D721Med (cell line): ENCODE measurements at regions not wholly inside any gene's neighbourhood (a gene's known extent, or its start where the extent isn't known, plus 50 kb on each side); places are given as distances from the start of the nearest gene placed in this dataset.
"Not testable (repeated sequence)": the region's sequence is repeated elsewhere in the genome, so short reads cannot be mapped to it uniquely, and the experiment has no call there.

Source experiments
- DNase-seq: peaks from one replicate; pipeline ENCODE4 v3.0.0; 2011; ENCODE audit warnings: low spot score; ENCODE audit not compliant: insufficient read length
- FAIRE-seq: peaks from 2 replicates; lab custom pipeline; 2011; peaks lifted over from hg19 to GRCh38; lab: Jason Lieb, UNC
- CTCF ChIP-seq: IDR thresholded peaks from 2 replicates; pipeline ENCODE4 v1.5.1; 2012; ENCODE audit warnings: mild to moderate bottlenecking, control low read depth; ENCODE audit not compliant: insufficient read depth; ENCODE audit errors: missing control alignments

DNA sequence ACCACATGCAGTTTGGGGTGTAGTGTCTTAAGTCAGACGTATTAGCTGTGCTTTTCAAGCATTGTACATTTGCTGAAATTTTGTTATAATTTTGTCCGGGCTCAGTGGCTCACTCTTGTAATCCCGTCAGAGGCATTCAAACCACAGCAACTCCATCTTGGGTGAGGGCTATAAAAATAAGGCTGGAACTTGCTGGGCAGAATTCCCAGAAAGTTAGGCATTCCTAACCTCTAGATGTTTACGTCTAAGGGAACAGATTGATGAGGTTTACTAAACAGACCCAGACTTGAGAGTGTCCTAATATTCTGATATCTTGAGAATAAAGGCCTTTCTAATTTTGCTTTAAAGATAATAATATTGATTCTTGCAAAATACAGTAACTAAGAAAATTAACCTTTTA is 957.8 kb downstream of the NXPH1 start:
- FAIRE-seq (no peak), DNase-seq (no peak)
- no peak for TF ChIP-seq CTCF

DNA sequence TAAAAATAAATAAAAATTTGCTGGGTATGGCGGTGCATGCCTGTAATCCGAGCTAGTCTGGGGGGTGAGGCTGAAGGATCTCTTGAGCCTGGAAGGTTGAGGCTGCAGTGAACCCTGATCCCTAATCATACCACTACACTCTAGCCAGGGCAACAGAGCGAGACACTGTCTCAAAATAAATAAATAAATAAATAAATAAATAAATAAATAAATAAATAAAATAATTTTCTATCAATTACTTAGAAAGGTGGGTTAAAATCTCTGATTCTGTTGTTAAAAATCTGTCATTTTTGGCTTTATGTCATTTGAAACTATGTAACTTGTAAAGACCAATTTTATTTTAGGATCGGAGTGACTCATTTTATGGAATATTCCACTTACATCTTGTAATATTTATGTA is 958.6 kb downstream of the NXPH1 start:
- no peak for TF ChIP-seq CTCF
- no peak for FAIRE-seq
- DNase-seq = no peak

- DNase-seq, FAIRE-seq: not testable (repeated sequence)
These were observed 971.0 kb downstream of the NXPH1 start for GRCh38 chr7:9404386-9404785.

DNA sequence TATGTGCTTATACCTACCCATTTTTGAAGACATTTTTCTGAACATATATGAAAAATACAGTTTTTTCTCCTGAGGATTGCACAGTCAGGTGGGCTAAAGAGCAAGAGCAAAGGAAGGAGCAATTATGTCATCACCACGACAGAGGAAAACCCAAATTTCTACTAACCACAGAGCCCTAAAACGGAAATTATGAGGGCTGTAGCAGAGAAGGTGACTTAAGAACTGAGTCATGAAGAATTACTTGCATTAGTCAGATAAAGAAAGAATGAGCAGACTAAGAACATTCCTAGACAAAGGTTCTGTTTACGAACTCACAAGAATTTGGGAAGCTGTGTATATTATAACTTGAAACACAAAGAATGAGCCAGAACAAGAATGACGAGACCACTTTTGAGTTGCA is 974.4 kb downstream of the NXPH1 start:
- no peak for FAIRE-seq
- no peak for DNase-seq

DNA sequence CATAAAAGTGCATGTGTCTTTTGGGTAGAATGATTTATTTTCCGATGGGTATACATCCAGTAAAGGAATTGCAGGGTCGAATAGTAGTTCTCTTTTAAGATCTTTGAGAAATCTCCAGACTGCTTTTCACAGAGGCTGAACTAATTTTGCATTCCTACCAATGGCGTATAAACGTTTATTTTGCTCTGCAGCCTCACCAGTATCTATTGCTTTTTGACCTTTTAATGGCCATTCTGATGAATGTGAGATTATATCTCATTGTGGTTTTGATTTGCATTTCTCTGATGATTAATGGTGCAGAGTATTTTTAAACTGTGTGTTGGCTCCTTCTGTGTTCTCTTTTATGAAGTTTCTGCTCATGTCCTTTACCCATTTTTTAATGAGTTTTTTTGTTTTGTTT is 1020.1 kb downstream of the NXPH1 start:
- DNase-seq (no peak), FAIRE-seq (no peak)
- TF ChIP-seq CTCF = no peak

More for the DNA sequence above, 974.4 kb downstream of the NXPH1 start:
- TF ChIP-seq CTCF = no peak

DNA sequence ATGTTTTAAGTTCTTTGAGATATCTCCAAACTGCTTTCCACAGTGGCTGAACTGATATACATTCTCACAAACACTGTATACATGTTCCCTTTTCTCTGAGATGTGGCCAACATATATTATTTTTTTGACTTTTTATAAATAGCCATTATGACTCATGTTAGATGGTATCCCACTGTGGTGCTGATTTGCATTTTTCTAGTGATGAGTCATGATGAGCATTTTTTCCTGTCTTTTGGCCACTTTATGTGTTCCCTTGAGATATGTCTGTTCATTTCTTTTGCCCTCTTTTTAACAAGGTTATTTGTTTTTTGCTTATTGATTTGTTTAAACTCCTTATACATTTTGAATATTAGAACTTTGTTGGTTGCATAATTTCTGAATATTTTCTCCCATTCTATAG is 1055.1 kb downstream of the NXPH1 start:
- TF ChIP-seq CTCF = no peak
- no peak for FAIRE-seq
- DNase-seq = no peak

- FAIRE-seq (no peak), DNase-seq (no peak)
- TF ChIP-seq CTCF = no peak
These were observed 1064.9 kb downstream of the NXPH1 start for GRCh38 chr7:9498303-9498702.

- no peak for DNase-seq
- no peak for FAIRE-seq
- TF ChIP-seq CTCF = no peak
These were observed 1068.9 kb downstream of the NXPH1 start for GRCh38 chr7:9502269-9502668.
